Fibroblast of lung (primary cell): ENCODE measurements at regions not wholly inside any gene's neighbourhood (a gene's known extent, or its start where the extent isn't known, plus 50 kb on each side); places are given as distances from the start of the nearest gene placed in this dataset.

Experiments
- DNase-seq, 2 donors: peaks; one replicate each; pipeline versions ENCODE4 v3.0.0 to v3.0.0-alpha.2; 2010; ENCODE audit warnings: low read depth in 2 of 2
- H2AFZ ChIP-seq: 2 replicates; pipeline ENCODE4 v1.5.1; 2012; ENCODE audit warnings: low read length, control low read depth, inconsistent platforms
- H3K27ac ChIP-seq: 2 replicates; pipeline ENCODE4 v1.5.1; 2011; ENCODE audit warnings: low read length, control low read depth; ENCODE audit not compliant: insufficient read depth
- H3K27me3 ChIP-seq: 2 replicates; pipeline ENCODE4 v1.5.1; 2011; ENCODE audit warnings: mild to moderate bottlenecking, low read length; ENCODE audit not compliant: control insufficient read depth, insufficient read depth
- H3K36me3 ChIP-seq: 2 replicates; pipeline ENCODE4 v1.5.1; 2011; ENCODE audit warnings: low read length; ENCODE audit not compliant: control insufficient read depth, insufficient read depth
- H3K4me1 ChIP-seq: 2 replicates; pipeline ENCODE4 v1.5.1; 2011; ENCODE audit warnings: low read length; ENCODE audit not compliant: control insufficient read depth, insufficient read depth; ENCODE audit errors: extremely low read depth
- H3K4me2 ChIP-seq: 2 replicates; pipeline ENCODE4 v1.5.1; 2011; ENCODE audit warnings: low read length, control low read depth; ENCODE audit not compliant: insufficient read depth; ENCODE audit errors: extremely low read depth
- H3K4me3 ChIP-seq, 4 experiments: fragments of 200-600 bp in 1 of 4; sonication (generic) in 1 of 4; replicated peaks in 1 of 4; 2 replicates each; pipeline ENCODE4 v1.5.1; 2011 to 2016; ENCODE audit warnings: low read length in 4 of 4, low read depth in 3 of 4, mild to moderate bottlenecking in 3 of 4, control low read depth in 2 of 4, inconsistent platforms in 1 of 4, mixed read lengths in 1 of 4; ENCODE audit not compliant: insufficient read depth in 1 of 4; ENCODE audit errors: control extremely low read depth in 1 of 4
- H3K79me2 ChIP-seq: 2 replicates; pipeline ENCODE4 v1.5.1; 2012; ENCODE audit warnings: mild to moderate bottlenecking, low read length, inconsistent platforms; ENCODE audit not compliant: control insufficient read depth, insufficient read depth
- H3K9ac ChIP-seq: 2 replicates; pipeline ENCODE4 v1.5.1; 2011; ENCODE audit warnings: mild to moderate bottlenecking, low read length, control low read depth; ENCODE audit not compliant: insufficient read depth
- H3K9me3 ChIP-seq: 2 replicates; pipeline ENCODE4 v1.5.1; 2012; ENCODE audit warnings: low read depth, low read length; ENCODE audit not compliant: control insufficient read depth, insufficient read depth
- H4K20me1 ChIP-seq: 2 replicates; pipeline ENCODE4 v1.5.1; 2011; ENCODE audit warnings: low read length; ENCODE audit not compliant: control insufficient read depth, insufficient read depth; ENCODE audit errors: extremely low read depth
- EZH2 ChIP-seq: IDR thresholded peaks from 2 replicates; pipeline ENCODE4 v1.5.1; 2012; ENCODE audit warnings: low read length, control low read depth, mild to moderate bottlenecking; ENCODE audit errors: missing control alignments
- TF ChIP-seq, protein P1 (sequence below), 2 donors: IDR thresholded peaks in 1 of 2; conservative IDR thresholded peaks in 1 of 2; 1 replicate in 1 of 2; 2 replicates in 1 of 2; pipeline ENCODE4 v1.5.1; 2011 to 2012; ENCODE audit warnings: low read length in 2 of 2, control low read depth in 1 of 2, inconsistent platforms in 1 of 2, low read depth in 1 of 2, mild to moderate bottlenecking in 1 of 2

DNA sequence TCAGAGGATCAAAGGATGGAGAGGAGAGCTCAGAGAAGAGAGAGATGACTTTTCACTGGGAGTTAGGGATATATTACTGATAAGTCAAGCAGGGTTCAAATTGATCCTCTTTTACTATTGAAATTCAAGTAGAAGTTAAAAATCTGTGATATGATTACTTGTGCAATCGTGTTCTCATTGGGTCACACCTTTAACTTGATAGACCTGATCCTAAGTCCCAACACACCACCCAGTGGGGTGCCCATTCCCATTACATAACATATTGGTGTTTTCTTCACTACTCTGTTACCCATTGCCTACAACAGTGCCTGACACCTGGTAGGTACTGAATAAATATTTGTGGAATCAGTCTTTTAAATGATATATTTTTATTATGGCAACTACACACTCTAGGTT lies 66.4 kb upstream of the PICALM start:
- Histone ChIP-seq H2AFZ (no peak overlapping the region), H3K36me3 (no peaks in the 10 kb centered on the region), H3K27me3 (no peaks in the 10 kb centered on the region), H3K4me3 (no peak overlapping the region), H3K9ac (no peak overlapping the region), H3K79me2 (no peaks in the 10 kb centered on the region), H3K9me3 (no peaks in the 10 kb centered on the region), H4K20me1 (no peaks in the 10 kb centered on the region), H3K4me2 (no peak overlapping the region), H3K4me1 (no peaks in the 10 kb centered on the region), H3K27ac (no peak overlapping the region)
- no peak for DNase-seq
- TF ChIP-seq EZH2, result no peak
- TF ChIP-seq, protein P1, sequence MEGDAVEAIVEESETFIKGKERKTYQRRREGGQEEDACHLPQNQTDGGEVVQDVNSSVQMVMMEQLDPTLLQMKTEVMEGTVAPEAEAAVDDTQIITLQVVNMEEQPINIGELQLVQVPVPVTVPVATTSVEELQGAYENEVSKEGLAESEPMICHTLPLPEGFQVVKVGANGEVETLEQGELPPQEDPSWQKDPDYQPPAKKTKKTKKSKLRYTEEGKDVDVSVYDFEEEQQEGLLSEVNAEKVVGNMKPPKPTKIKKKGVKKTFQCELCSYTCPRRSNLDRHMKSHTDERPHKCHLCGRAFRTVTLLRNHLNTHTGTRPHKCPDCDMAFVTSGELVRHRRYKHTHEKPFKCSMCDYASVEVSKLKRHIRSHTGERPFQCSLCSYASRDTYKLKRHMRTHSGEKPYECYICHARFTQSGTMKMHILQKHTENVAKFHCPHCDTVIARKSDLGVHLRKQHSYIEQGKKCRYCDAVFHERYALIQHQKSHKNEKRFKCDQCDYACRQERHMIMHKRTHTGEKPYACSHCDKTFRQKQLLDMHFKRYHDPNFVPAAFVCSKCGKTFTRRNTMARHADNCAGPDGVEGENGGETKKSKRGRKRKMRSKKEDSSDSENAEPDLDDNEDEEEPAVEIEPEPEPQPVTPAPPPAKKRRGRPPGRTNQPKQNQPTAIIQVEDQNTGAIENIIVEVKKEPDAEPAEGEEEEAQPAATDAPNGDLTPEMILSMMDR (conservative IDR thresholded peaks at IDR 0.05 in 1 of 2, IDR thresholded peaks at IDR 0.05 in 1 of 2; ENCODE audit: low read depth in 1 of 2, low read length in 2 of 2), result no peak

DNA sequence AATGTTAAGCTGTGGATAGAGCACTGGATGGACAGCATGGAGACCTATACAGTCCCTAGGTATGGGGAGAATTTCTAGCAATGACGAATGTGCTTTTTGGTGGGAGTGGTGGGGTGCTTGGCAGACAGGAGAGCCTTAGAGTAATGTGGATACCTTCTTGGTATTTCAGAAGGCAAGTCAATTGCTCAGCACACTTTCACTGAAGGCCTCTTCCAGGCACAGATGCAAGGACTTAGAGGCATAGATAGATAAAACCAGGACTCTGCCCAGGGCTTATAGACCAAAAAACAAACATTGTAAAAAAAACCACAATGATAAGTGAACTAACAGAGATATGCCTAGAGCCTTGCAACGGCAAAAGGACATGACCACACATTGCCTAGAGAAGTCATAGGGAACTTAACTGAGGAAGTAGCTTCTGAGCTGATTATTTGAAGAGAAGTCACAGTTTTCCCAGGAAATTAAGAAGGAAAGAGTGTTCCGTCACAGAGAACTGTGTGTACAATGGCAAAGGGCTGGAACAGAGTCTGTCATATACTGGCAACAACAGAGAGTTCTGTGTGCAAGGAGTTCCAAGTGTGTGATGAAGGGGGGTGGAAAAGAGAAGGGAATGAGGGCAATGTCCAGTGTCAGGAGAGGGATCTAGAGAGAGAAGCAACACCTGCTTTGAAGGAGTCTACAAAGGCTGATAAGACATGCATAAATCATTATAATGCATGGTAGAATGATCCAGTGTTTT lies 65.9 kb upstream of the PICALM start:
- no peak overlapping the region for H2AFZ ChIP-seq
- TF ChIP-seq EZH2, result no peak
- TF ChIP-seq, protein P1 (conservative IDR thresholded peaks at IDR 0.05 in 1 of 2, IDR thresholded peaks at IDR 0.05 in 1 of 2; ENCODE audit: low read depth in 1 of 2, low read length in 2 of 2), result no peak

DNA sequence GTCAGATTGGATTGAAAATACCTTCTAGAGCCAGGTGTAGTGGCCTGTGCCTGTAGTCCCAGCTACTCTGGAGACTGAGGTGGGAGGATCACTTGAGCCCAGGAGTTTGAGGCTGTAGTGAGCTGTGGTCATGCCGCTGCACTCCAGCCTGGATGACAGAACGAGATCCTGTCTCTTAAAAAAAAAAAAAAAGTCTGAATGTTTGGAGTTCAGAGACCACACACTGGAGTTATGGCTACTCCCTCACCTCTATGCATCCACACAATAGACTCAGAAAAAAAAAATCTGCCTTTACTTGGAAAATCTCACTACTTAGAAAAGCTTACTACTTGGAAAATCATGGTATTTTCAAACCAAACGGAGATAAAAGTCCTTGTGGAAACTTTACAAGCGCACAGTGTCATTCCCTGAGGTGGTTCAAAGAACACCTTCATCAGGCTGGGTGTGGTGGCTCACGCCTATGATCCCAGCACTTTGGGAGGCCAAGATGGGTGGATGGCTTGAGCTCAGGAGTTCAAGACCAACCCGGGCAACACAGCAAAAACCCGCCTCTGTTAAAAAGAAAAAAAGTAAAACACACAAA lies 63.9 kb upstream of the PICALM start:
- no peak for TF ChIP-seq EZH2
- TF ChIP-seq, protein P1 (conservative IDR thresholded peaks at IDR 0.05 in 1 of 2, IDR thresholded peaks at IDR 0.05 in 1 of 2; ENCODE audit: low read depth in 1 of 2, low read length in 2 of 2), result no peak
- Histone ChIP-seq H3K79me2 (no peaks in the 10 kb centered on the region), H3K9me3 (no peaks in the 10 kb centered on the region), H3K4me3 (no peak overlapping the region), H3K36me3 (no peaks in the 10 kb centered on the region), H3K27ac (no peak overlapping the region), H2AFZ (no peak overlapping the region), H3K27me3 (no peaks in the 10 kb centered on the region), H3K4me1 (no peaks in the 10 kb centered on the region), H3K4me2 (no peak overlapping the region), H3K9ac (no peak overlapping the region), H4K20me1 (no peaks in the 10 kb centered on the region)
- no peak for DNase-seq

More for the DNA sequence above, 65.9 kb upstream of the PICALM start:
- H4K20me1 ChIP-seq, result no peaks in the 10 kb centered on the region
- no peak overlapping the region for H3K4me2 ChIP-seq
- no peaks in the 10 kb centered on the region for H3K9me3 ChIP-seq
- no peak for DNase-seq
- H3K36me3 ChIP-seq, result no peaks in the 10 kb centered on the region
- no peak overlapping the region for H3K27ac ChIP-seq
- no peak overlapping the region for H3K4me3 ChIP-seq
- H3K9ac ChIP-seq, result no peak overlapping the region
- H3K79me2 ChIP-seq, result no peaks in the 10 kb centered on the region
- H3K4me1 ChIP-seq, result no peaks in the 10 kb centered on the region
- no peaks in the 10 kb centered on the region for H3K27me3 ChIP-seq
